CD14-positive monocyte (primary cell): ENCODE measurements at regions not wholly inside any gene's neighbourhood (a gene's known extent, or its start where the extent isn't known, plus 50 kb on each side); places are given as distances from the start of the nearest gene placed in this dataset.
"Not testable (repeated sequence)": the region's sequence is repeated elsewhere in the genome, so short reads cannot be mapped to it uniquely, and the experiment has no call there.

Experiments used
- DNase-seq, 3 donors: peaks; one replicate each; pipeline ENCODE4 v3.0.0-alpha.2; 2011 to 2022
- H2AFZ ChIP-seq: 2 replicates; pipeline ENCODE4 v1.6.0; 2012; ENCODE audit warnings: mild to moderate bottlenecking, low read depth, low read length, inconsistent platforms; ENCODE audit not compliant: insufficient read depth, poor library complexity, severe bottlenecking
- H3K27ac ChIP-seq, 2 donors: 1 replicate in 1 of 2; 2 replicates in 1 of 2; pipeline ENCODE4 v1.5.1; 2012 to 2013; ENCODE audit warnings: low read length in 2 of 2, control low read depth in 1 of 2, inconsistent platforms in 1 of 2, low read depth in 1 of 2, mild to moderate bottlenecking in 1 of 2
- H3K27me3 ChIP-seq, 2 donors: one replicate each; pipeline versions ENCODE4 v1.6.0 to v1.6.1; 2011 to 2013; ENCODE audit warnings: low read length in 2 of 2; ENCODE audit not compliant: control insufficient read depth in 2 of 2, insufficient read depth in 2 of 2
- H3K36me3 ChIP-seq, 2 donors: replicated peaks in 1 of 2; 1 replicate in 1 of 2; 2 replicates in 1 of 2; pipeline versions ENCODE4 v1.5.1 to v1.6.1; 2012 to 2013; ENCODE audit warnings: low read length in 2 of 2, control low read depth in 1 of 2, inconsistent platforms in 1 of 2, mild to moderate bottlenecking in 1 of 2; ENCODE audit not compliant: insufficient read depth in 2 of 2, control insufficient read depth in 1 of 2
- H3K4me1 ChIP-seq, 2 donors: 1 replicate in 1 of 2; 2 replicates in 1 of 2; pipeline versions ENCODE4 v1.5.1 to v1.6.1; 2012 to 2013; ENCODE audit warnings: low read length in 2 of 2, control low read depth in 1 of 2, inconsistent platforms in 1 of 2, mild to moderate bottlenecking in 1 of 2, moderate library complexity in 1 of 2; ENCODE audit not compliant: insufficient read depth in 2 of 2, control insufficient read depth in 1 of 2
- H3K4me2 ChIP-seq: replicated peaks from 2 replicates; pipeline ENCODE3; 2012; ENCODE audit warnings: low read length, moderate library complexity, mild to moderate bottlenecking; ENCODE audit not compliant: poor library complexity, severe bottlenecking; ENCODE audit errors: extremely low read depth
- H3K4me3 ChIP-seq, 3 experiments: fragments of 200-600 bp in 1 of 3; sonication (generic) in 1 of 3; replicated peaks in 1 of 3; 1 replicate in 2 of 3; 2 replicates in 1 of 3; pipeline ENCODE4 v1.5.1; 2011 to 2013; ENCODE audit warnings: low read length in 3 of 3, mild to moderate bottlenecking in 3 of 3, control low read depth in 2 of 3, low read depth in 2 of 3, inconsistent platforms in 1 of 3, moderate library complexity in 1 of 3
- H3K79me2 ChIP-seq: 2 replicates; pipeline ENCODE4 v1.6.0; 2012; ENCODE audit warnings: mild to moderate bottlenecking, control low read depth, inconsistent platforms, low read length, moderate library complexity; ENCODE audit not compliant: insufficient read depth
- H3K9ac ChIP-seq: 2 replicates; pipeline ENCODE4 v1.6.0; 2017; ENCODE audit warnings: low read length, mild to moderate bottlenecking; ENCODE audit not compliant: insufficient read depth, poor library complexity, severe bottlenecking
- H3K9me3 ChIP-seq, 2 donors: replicated peaks in 1 of 2; 1 replicate in 1 of 2; 2 replicates in 1 of 2; pipeline versions ENCODE4 v1.5.1 to v1.6.1; 2012 to 2013; ENCODE audit warnings: low read length in 2 of 2, control low read depth in 1 of 2; ENCODE audit not compliant: control insufficient read depth in 1 of 2, insufficient read depth in 1 of 2
- H4K20me1 ChIP-seq: 2 replicates; pipeline ENCODE4 v1.6.0; 2012; ENCODE audit warnings: mild to moderate bottlenecking, low read length, control low read depth, moderate library complexity; ENCODE audit not compliant: insufficient read depth
- H3K27ac Mint-ChIP-seq, 7 donors: one replicate each; pipeline ENCODE4 v1.8.0; 2020; ENCODE audit warnings: mild to moderate bottlenecking in 7 of 7, mixed read lengths in 7 of 7, moderate library complexity in 6 of 7, inconsistent platforms in 2 of 7
- H3K27me3 Mint-ChIP-seq, 3 donors: one replicate each; pipeline ENCODE4 v1.8.0; 2021 to 2022; ENCODE audit warnings: low read depth in 3 of 3, mild to moderate bottlenecking in 3 of 3, mixed read lengths in 3 of 3, moderate library complexity in 3 of 3, inconsistent platforms in 1 of 3
- H3K36me3 Mint-ChIP-seq, 2 donors: one replicate each; pipeline ENCODE4 v1.8.0; 2020; ENCODE audit warnings: mixed read lengths in 2 of 2, inconsistent platforms in 1 of 2, mild to moderate bottlenecking in 1 of 2
- H3K4me1 Mint-ChIP-seq: one replicate; pipeline ENCODE4 v1.8.0; 2020; ENCODE audit warnings: mild to moderate bottlenecking, mixed read lengths
- H3K4me3 Mint-ChIP-seq, 2 donors: one replicate each; pipeline ENCODE4 v1.8.0; 2020; ENCODE audit warnings: mild to moderate bottlenecking in 2 of 2, mixed read lengths in 2 of 2, moderate library complexity in 1 of 2
- H3K9me3 Mint-ChIP-seq, 7 donors: one replicate each; pipeline ENCODE4 v1.8.0; 2020 to 2022; ENCODE audit warnings: mixed read lengths in 7 of 7, mild to moderate bottlenecking in 6 of 7, moderate library complexity in 6 of 7, inconsistent platforms in 2 of 7
- CTCF ChIP-seq: fragments of 200-600 bp; IDR thresholded peaks from one replicate; pipeline ENCODE4 v1.8.0; 2022; ENCODE audit warnings: antibody characterized with exemption, mild to moderate bottlenecking
- WGBS: methylation state at CpG from one replicate; pipeline ENCODE4 v1.1.5; 2013; ENCODE audit warnings: missing lambda C conversion rate; ENCODE audit not compliant: insufficient coverage; 5-methylcytosine and 5-hydroxymethylcytosine counted together
- intact Hi-C, 2 donors: fragments of 100-400 bp; cut with micrococcal nuclease; formaldehyde crosslinking; loops; one replicate each; pipeline versions ENCODE4 v1.15.0 to v1.15.1; 2023

DNA sequence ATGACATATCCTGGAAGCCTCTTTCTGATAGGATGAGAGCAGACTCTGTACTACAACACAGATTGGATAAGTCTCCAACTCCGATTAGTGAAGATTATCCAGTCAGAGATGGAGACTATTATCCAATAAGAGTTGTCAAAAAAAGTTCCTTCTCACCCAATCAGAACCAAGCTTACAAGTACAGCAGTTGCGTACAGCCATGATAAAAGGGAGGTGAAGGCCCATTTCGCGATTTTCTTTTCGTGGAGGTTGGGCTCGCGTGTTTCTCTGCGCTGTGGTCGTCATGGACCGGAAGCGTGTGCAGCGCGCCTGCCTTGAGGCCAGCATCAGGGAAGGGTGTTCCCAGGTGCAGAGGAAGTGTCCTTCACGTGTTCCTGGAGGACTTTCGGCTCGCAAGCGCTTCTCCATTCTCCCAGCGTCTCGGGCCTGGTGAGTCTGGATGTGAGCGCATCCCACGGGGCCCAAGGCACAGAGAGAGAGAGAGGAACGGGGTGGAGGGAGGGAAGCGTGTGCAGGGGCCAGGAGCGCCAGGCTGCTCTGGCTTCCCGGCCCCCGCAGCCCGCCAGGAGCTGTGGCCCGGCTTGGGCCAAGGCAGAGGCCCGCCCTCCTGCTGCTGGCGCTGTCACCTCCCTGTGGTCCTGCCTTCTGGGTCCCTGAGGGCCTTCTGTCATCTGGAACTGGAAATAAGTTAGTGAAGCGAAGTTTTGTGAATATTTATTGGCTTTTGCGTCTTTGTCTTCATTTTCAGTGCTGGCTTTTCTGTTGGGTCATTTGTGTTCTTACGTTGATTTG lies 53.9 kb downstream of the CDRT15L2 start:
- H3K9me3 Mint-ChIP-seq, H2AFZ ChIP-seq, H3K9me3 ChIP-seq, H3K4me1 ChIP-seq, H3K4me1 Mint-ChIP-seq, H3K27ac Mint-ChIP-seq, H3K27ac ChIP-seq, H3K9ac ChIP-seq, H4K20me1 ChIP-seq, H3K36me3 Mint-ChIP-seq, H3K4me2 ChIP-seq, H3K4me3 Mint-ChIP-seq, intact Hi-C loops, H3K27me3 Mint-ChIP-seq, H3K36me3 ChIP-seq, H3K4me3 ChIP-seq, DNase-seq, H3K79me2 ChIP-seq, H3K27me3 ChIP-seq: not testable (repeated sequence)
- 100% methylated on average over 8 of the region's 33 CpGs for WGBS

GRCh38 chr17:20640147-20640546 lies 60.6 kb downstream of the CDRT15L2 start:
- WGBS, result no CpG with 5 or more reads among the region's 7 CpGs
- H3K4me3 Mint-ChIP-seq, H3K36me3 Mint-ChIP-seq, H3K36me3 ChIP-seq, H4K20me1 ChIP-seq, H3K27me3 ChIP-seq, H3K4me1 ChIP-seq, H2AFZ ChIP-seq, H3K4me3 ChIP-seq, intact Hi-C loops, H3K27ac ChIP-seq, DNase-seq, H3K9me3 ChIP-seq, H3K9me3 Mint-ChIP-seq, H3K27me3 Mint-ChIP-seq, H3K79me2 ChIP-seq, H3K27ac Mint-ChIP-seq, H3K9ac ChIP-seq, H3K4me1 Mint-ChIP-seq, H3K4me2 ChIP-seq: not testable (repeated sequence)

GRCh38 chr17:20646661-20647272 lies 67.2 kb downstream of the CDRT15L2 start:
- peak; percentile 6 to 40 (median 15) for DNase-seq
- H2AFZ ChIP-seq, H3K4me3 Mint-ChIP-seq, H3K36me3 Mint-ChIP-seq, H3K27me3 ChIP-seq, H3K4me2 ChIP-seq, H3K36me3 ChIP-seq, H3K4me3 ChIP-seq, intact Hi-C loops, H4K20me1 ChIP-seq, H3K27me3 Mint-ChIP-seq, H3K9me3 Mint-ChIP-seq, H3K27ac ChIP-seq, H3K9me3 ChIP-seq, H3K79me2 ChIP-seq, H3K9ac ChIP-seq: not testable (repeated sequence)
- 52% methylated on average over 10 of the region's 13 CpGs for WGBS
- Mint-ChIP-seq H3K27ac (peak overlapping the region in 1 of 7 donors; percentile 48), H3K4me1 (peaks cover 30% of the 10 kb centered on the region)
- H3K4me1 ChIP-seq, result peaks cover 22% of the 10 kb centered on the region in 2 donors
- peak; percentile 83 for TF ChIP-seq CTCF
